HEK293 (cell line): ENCODE measurements at regions not wholly inside any gene's neighbourhood (a gene's known extent, or its start where the extent isn't known, plus 50 kb on each side); places are given as distances from the start of the nearest gene placed in this dataset.

Experiments used
- CTCF ChIP-seq: fragments of 450-650 bp; formaldehyde crosslinking; IDR thresholded peaks from 2 replicates; pipeline ENCODE4 v1.5.1; 2016; ENCODE audit warnings: missing biosample characterization, missing genetic modification characterization
- KLF9 ChIP-seq: fragments of 450-650 bp; formaldehyde crosslinking; IDR thresholded peaks from 2 replicates; pipeline ENCODE4 v1.5.1; 2016; ENCODE audit warnings: missing biosample characterization, missing genetic modification characterization, low read depth
- MYNN ChIP-seq: fragments of 450-650 bp; formaldehyde crosslinking; IDR thresholded peaks from 2 replicates; pipeline ENCODE4 v1.5.1; 2016; ENCODE audit warnings: missing biosample characterization, missing genetic modification characterization, borderline replicate concordance
- TCF7L2 ChIP-seq: IDR thresholded peaks from 2 replicates; pipeline ENCODE4 v1.6.1; 2011; ENCODE audit warnings: low read depth, mild to moderate bottlenecking, inconsistent platforms, low read length, moderate library complexity, borderline replicate concordance
- ZFHX2 ChIP-seq: fragments of 450-650 bp; formaldehyde crosslinking; conservative IDR thresholded peaks from 2 replicates; pipeline ENCODE4 v1.5.1; 2016; ENCODE audit warnings: missing biosample characterization, missing genetic modification characterization
- ZNF18 ChIP-seq: fragments of 450-650 bp; formaldehyde crosslinking; IDR thresholded peaks from 2 replicates; pipeline ENCODE4 v1.5.1; 2016; ENCODE audit warnings: missing biosample characterization, missing genetic modification characterization
- ZNF184 ChIP-seq: fragments of 450-650 bp; IDR thresholded peaks from 2 replicates; pipeline ENCODE4 v1.5.1; 2018; ENCODE audit warnings: missing biosample characterization, mild to moderate bottlenecking, missing genetic modification characterization
- ZNF24 ChIP-seq: fragments of 450-650 bp; formaldehyde crosslinking; IDR thresholded peaks from 2 replicates; pipeline ENCODE4 v1.5.1; 2016; ENCODE audit warnings: missing biosample characterization, missing genetic modification characterization
- ZNF529 ChIP-seq: fragments of 450-650 bp; formaldehyde crosslinking; IDR thresholded peaks from 2 replicates; pipeline ENCODE4 v1.5.1; 2017; ENCODE audit warnings: missing genetic modification characterization, missing biosample characterization; ENCODE audit not compliant: insufficient replicate concordance
- ZNF792 ChIP-seq: fragments of 450-650 bp; formaldehyde crosslinking; IDR thresholded peaks from 2 replicates; pipeline ENCODE4 v1.5.1; 2016; ENCODE audit warnings: missing biosample characterization, missing genetic modification characterization
- TF ChIP-seq, protein P1 (sequence below): fragments of 450-650 bp; formaldehyde crosslinking; IDR thresholded peaks from 2 replicates; pipeline ENCODE4 v1.5.1; 2016; ENCODE audit warnings: missing biosample characterization, missing genetic modification characterization

- TF ChIP-seq ZNF792 (no peak), CTCF (tag by site-specific recombination) (no peak), ZNF529 (no peak), MYNN (tag by site-specific recombination) (no peak), TCF7L2 (no peak), KLF9 (tag by site-specific recombination) (no peak), ZNF18 (tag by site-specific recombination) (no peak), ZNF24 (tag by site-specific recombination) (no peak), ZNF184 (no peak), ZFHX2 (tag by site-specific recombination) (no peak)
- TF ChIP-seq, protein P1, sequence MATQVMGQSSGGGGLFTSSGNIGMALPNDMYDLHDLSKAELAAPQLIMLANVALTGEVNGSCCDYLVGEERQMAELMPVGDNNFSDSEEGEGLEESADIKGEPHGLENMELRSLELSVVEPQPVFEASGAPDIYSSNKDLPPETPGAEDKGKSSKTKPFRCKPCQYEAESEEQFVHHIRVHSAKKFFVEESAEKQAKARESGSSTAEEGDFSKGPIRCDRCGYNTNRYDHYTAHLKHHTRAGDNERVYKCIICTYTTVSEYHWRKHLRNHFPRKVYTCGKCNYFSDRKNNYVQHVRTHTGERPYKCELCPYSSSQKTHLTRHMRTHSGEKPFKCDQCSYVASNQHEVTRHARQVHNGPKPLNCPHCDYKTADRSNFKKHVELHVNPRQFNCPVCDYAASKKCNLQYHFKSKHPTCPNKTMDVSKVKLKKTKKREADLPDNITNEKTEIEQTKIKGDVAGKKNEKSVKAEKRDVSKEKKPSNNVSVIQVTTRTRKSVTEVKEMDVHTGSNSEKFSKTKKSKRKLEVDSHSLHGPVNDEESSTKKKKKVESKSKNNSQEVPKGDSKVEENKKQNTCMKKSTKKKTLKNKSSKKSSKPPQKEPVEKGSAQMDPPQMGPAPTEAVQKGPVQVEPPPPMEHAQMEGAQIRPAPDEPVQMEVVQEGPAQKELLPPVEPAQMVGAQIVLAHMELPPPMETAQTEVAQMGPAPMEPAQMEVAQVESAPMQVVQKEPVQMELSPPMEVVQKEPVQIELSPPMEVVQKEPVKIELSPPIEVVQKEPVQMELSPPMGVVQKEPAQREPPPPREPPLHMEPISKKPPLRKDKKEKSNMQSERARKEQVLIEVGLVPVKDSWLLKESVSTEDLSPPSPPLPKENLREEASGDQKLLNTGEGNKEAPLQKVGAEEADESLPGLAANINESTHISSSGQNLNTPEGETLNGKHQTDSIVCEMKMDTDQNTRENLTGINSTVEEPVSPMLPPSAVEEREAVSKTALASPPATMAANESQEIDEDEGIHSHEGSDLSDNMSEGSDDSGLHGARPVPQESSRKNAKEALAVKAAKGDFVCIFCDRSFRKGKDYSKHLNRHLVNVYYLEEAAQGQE (tag by site-specific recombination), result no peak
These were observed 333.1 kb upstream of the NECTIN3 start for GRCh38 chr3:110738531-110738930.
